Activated CD4-positive, alpha-beta T cell treated with anti-CD3 and anti-CD28 coated beads, Interleukin-2, Interleukin-6, amounts not matched to agents 100 ng/mL and 50 ng/mL, durations not matched to agents 16 hours and 8 hours (primary cell): ENCODE measurements at regions not wholly inside any gene's neighbourhood (a gene's known extent, or its start where the extent isn't known, plus 50 kb on each side); places are given as distances from the start of the nearest gene placed in this dataset.
"Not testable (repeated sequence)": the region's sequence is repeated elsewhere in the genome, so short reads cannot be mapped to it uniquely, and the experiment has no call there.

ENCODE experiments used
- DNase-seq: peaks from one replicate; pipeline ENCODE4 v3.0.0-alpha.2; 2020

- DNase-seq = no peak
Measured at GRCh38 chr20:54324652-54325285, 116.9 kb downstream of the PFDN4 start.

- no peak for DNase-seq
Measured at GRCh38 chr20:54335299-54335698, 127.4 kb downstream of the PFDN4 start.

DNA sequence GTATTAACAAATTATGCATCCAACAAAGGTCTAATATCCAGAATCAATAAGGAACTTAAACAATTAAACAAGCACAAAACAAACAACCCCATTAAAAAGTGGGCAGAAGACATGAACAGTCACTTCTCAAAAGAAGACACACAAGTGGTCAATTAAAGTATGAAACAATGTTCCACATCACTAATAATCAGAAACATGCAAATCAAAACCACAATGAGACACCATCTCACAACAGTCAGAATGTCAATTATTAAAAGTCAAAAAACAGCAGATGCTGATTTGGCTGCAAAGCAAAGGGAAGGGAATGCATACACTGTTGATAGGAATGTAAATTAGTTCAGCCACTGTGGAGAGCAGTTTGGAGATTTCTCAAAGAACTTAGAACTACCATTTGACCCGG is 129.3 kb downstream of the PFDN4 start:
- no peak for DNase-seq

GRCh38 chr20:54339093-54339492 is 131.2 kb downstream of the PFDN4 start:
- peak; percentile 14 for DNase-seq

GRCh38 chr20:54340206-54340605 is 132.3 kb downstream of the PFDN4 start:
- DNase-seq = no peak

DNA sequence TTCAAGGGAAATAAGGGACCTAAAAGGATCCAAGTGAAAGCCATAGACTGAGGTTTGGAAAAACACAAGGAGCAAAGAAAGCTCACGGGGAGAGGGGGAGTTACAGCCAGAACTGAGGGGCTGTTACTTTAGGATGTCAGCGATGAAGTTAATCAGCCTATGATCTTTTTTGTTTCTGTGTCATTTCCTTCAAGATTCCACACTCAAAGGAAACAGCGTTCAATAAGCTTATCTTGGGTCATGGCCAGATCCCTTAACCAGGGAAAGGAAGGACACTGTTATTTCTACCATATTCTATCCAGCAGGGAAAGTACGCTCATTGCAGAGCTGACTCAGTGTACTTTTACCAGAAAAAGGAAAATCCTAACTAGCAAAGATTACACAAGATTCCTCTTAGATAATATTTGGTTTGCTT is 132.8 kb downstream of the PFDN4 start:
- DNase-seq = no peak

DNA sequence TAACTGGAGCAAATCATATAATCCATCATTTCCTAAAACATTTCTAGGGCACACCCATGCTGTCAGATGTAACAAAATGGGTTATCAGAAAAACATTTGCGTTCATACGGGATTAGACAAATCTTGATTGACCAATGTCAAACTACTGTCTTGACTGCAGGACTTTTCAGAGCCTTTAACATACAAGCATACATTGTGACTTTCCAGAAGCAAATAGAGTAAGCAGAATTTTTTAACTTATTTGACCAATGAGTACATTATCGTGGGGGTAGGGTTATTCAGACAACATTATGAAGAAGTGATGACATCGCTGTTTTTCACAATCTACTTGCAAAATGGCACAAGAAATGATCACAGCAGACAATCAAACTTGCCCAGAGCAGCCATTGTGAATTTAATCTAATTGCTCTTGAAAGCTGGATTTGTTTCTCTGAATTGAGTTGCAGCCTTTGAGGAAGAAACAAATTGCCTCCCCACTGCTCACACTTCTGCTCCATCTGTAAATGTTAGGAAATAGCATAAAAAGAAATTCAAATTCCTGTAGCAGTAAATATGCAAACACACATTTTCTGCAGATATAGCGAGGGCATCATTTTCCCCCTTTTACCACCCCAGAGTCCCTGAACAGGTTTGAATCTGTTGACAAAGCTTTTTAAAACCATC is 133.0 kb upstream of the DOK5 start:
- DNase-seq = no peak

DNA sequence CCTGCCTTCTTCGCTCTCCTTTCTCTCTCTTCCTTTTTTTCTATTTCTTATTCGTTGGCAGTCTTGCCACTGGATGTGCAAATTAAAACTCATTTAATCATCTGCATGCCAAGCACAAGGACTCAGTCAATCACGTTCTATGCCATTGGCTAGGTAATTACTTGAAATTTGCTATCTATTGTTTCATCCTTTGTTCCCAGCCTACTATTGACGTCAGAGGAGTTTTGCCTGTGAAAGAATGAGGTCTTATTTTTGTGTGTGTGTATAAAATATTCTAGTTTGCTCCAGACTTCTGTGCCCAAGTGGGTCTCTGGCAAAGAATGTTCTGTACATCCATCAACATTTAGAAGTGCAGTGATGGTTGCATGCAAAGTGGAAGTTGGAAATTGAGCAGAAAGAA is 132.3 kb upstream of the DOK5 start:
- DNase-seq = no peak

DNA sequence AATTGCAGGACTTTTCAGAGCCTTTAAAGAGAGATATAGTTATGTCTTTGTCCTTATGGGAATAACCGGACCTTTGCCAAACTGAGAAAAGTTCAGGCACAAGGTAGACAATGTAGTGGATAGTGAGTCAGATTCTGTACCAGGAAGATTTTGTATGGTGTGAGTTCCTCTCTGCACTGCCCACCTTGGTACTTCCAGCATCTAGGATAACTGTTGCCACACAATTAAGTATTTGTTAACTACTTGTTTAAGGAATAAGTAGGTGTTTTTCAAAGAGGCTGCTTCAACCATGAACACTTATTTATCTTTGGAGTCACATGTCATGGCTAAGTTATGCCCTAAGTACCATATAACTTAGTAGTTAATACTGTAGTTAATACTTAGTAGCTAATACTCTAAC is 131.8 kb upstream of the DOK5 start:
- DNase-seq = no peak

- DNase-seq = no peak
Measured at GRCh38 chr20:54344832-54345231, 130.6 kb upstream of the DOK5 start.

- peak; percentile 58 for DNase-seq
Measured at GRCh38 chr20:54345301-54345724, 130.1 kb upstream of the DOK5 start.

DNA sequence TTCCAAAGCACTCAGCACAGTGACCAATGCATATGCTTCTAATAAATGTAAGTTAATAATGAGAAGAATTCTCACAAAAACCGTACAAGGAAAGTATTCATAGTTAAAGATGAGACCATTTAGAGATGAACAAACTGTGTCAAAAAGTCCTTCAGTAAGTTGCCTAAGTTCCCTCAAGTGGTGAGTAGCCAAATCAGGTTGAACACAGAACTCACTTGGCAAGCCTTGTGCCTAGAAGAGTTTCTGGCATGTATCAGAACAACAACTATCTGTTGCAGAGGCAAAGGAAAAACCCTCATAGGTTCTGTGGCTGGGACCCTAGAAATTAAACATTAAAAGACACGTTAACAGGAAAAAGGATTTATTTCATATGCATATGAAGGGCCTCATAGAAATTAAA is 129.6 kb upstream of the DOK5 start:
- DNase-seq = no peak

GRCh38 chr20:54346276-54346675 is 129.1 kb upstream of the DOK5 start:
- DNase-seq = no peak

- no peak for DNase-seq
Measured at GRCh38 chr20:54347166-54347833, 128.1 kb upstream of the DOK5 start.

- DNase-seq = peak; percentile 59
Measured at GRCh38 chr20:54350415-54350814, 125.0 kb upstream of the DOK5 start.

GRCh38 chr20:54351371-54352136 is 123.8 kb upstream of the DOK5 start:
- DNase-seq = no peak

- not testable (repeated sequence) for DNase-seq
Measured at GRCh38 chr20:54352541-54352940, 122.9 kb upstream of the DOK5 start.

- DNase-seq = peak; percentile 64
Measured at GRCh38 chr20:54353292-54353691, 122.1 kb upstream of the DOK5 start.

DNA sequence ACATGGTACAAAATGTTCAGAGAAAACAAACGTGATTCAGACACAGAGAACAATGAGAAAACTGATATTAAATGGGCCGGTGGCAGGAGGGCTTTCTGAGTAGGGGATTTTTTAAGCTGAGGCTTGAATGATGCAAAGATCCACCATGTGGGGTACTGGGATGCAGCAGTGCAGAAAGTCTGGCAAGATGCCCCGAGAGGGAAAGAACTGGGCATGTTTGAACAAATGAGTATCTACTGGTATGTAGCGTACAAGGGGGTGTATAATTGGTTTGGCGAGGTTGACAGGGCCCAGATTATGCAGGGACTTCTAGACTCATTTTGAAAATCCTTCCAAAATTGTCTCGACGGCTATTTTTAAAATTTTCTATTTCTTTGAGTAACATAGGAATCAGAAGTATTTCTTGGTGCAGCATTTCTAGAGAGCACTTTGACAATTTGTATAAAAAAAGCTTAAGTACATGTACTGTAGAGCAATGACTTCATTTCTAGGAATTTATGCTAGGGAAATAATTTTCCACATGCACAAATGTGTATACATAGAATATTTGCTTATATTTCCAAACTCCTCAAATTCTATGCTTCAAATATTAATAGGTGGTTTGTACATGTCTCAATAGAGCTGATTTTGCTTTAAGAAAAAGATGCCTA is 119.6 kb upstream of the DOK5 start:
- DNase-seq = no peak

- DNase-seq = no peak
Measured at GRCh38 chr20:54356801-54357200, 118.6 kb upstream of the DOK5 start.

- DNase-seq = no peak
Measured at GRCh38 chr20:54361475-54361874, 113.9 kb upstream of the DOK5 start.

- no peak for DNase-seq
Measured at GRCh38 chr20:54362283-54362682, 113.1 kb upstream of the DOK5 start.

GRCh38 chr20:54364365-54364764 is 111.0 kb upstream of the DOK5 start:
- DNase-seq = no peak
